ENCODE measurements at regions not wholly inside any gene's neighbourhood (a gene's known extent, or its start where the extent isn't known, plus 50 kb on each side); places are given as distances from the start of the nearest gene placed in this dataset.

DNA sequence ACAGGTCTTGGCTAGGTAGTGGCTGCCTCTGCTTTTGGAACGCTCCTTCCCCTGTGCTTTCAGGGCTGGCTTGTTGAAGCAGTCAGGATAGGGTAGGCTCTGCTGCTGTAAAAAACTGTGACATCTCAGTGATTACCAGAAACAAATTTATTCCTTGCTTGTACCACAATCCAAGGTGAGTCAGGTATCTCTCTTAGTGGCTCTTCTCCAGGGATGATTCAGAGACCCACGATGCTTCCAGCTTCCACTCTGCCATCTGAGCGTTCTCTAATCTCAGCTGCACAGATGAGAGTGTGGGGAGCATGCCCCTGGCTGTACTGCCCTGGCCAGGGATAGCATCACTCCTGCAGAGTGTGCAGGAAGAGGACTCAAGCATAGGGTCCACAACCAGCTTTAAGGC is 174.9 kb downstream of the VAPA start:
- no peak for DNase-seq (ENCODE audit: low read depth)
- TF ChIP-seq, protein P1, sequence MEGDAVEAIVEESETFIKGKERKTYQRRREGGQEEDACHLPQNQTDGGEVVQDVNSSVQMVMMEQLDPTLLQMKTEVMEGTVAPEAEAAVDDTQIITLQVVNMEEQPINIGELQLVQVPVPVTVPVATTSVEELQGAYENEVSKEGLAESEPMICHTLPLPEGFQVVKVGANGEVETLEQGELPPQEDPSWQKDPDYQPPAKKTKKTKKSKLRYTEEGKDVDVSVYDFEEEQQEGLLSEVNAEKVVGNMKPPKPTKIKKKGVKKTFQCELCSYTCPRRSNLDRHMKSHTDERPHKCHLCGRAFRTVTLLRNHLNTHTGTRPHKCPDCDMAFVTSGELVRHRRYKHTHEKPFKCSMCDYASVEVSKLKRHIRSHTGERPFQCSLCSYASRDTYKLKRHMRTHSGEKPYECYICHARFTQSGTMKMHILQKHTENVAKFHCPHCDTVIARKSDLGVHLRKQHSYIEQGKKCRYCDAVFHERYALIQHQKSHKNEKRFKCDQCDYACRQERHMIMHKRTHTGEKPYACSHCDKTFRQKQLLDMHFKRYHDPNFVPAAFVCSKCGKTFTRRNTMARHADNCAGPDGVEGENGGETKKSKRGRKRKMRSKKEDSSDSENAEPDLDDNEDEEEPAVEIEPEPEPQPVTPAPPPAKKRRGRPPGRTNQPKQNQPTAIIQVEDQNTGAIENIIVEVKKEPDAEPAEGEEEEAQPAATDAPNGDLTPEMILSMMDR (conservative IDR thresholded peaks at IDR 0.05; ENCODE audit: low read depth, low read length): no peak
- H3K4me3 ChIP-seq (ENCODE audit: low read length): no peak overlapping the region

- TF ChIP-seq, protein P1 (conservative IDR thresholded peaks at IDR 0.05; ENCODE audit: low read depth, low read length): no peak
- H3K4me3 ChIP-seq (ENCODE audit: low read length): no peak overlapping the region
- DNase-seq (ENCODE audit: low read depth): no peak
Measured at GRCh38 chr18:10089881-10090280, 176.1 kb downstream of the VAPA start.

- TF ChIP-seq, protein P1 (conservative IDR thresholded peaks at IDR 0.05; ENCODE audit: low read depth, low read length): no peak
- no peak for DNase-seq (ENCODE audit: low read depth)
- H3K4me3 ChIP-seq (ENCODE audit: low read length): no peak overlapping the region
Measured at GRCh38 chr18:10090668-10091067, 176.9 kb downstream of the VAPA start.

GRCh38 chr18:10093445-10093844 is 179.6 kb downstream of the VAPA start:
- no peak overlapping the region for H3K4me3 ChIP-seq (ENCODE audit: low read length)
- no peak for DNase-seq (ENCODE audit: low read depth)
- TF ChIP-seq, protein P1 (conservative IDR thresholded peaks at IDR 0.05; ENCODE audit: low read depth, low read length): no peak

DNA sequence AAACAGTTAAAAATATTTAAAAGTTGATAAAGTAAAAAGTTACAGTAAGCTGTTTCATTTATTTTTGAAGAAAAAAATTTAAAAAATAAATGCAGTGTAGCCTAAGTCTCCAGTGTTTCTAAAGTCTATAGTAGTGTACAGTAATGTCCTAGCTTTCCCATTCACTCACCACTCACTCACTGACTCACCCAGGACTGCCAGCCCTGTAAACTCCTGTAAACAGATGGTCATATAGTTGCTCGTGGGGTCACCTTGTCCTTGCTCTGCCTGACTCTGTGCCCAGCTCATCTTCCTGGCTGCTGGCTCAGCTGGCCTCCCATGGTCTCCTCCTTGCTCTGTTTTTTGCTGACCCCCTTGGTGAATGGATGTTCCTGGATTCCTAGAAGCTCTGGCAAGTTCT is 180.3 kb downstream of the VAPA start:
- no peak for DNase-seq (ENCODE audit: low read depth)
- TF ChIP-seq, protein P1 (conservative IDR thresholded peaks at IDR 0.05; ENCODE audit: low read depth, low read length): no peak
- no peak overlapping the region for H3K4me3 ChIP-seq (ENCODE audit: low read length)

- DNase-seq (ENCODE audit: low read depth): no peak
- no peak overlapping the region for H3K4me3 ChIP-seq (ENCODE audit: low read length)
- TF ChIP-seq, protein P1 (conservative IDR thresholded peaks at IDR 0.05; ENCODE audit: low read depth, low read length): no peak
Measured at GRCh38 chr18:10094655-10095054, 180.8 kb downstream of the VAPA start.

- H3K4me3 ChIP-seq (ENCODE audit: low read length): no peak overlapping the region
- TF ChIP-seq, protein P1 (conservative IDR thresholded peaks at IDR 0.05; ENCODE audit: low read depth, low read length): no peak
- DNase-seq (ENCODE audit: low read depth): no peak
Measured at GRCh38 chr18:10095356-10095755, 181.5 kb downstream of the VAPA start.
